Activated CD4-positive, alpha-beta T cell treated with anti-CD3 and anti-CD28 coated beads, Interleukin-2, amount 50 U/mL, for 24 hours (primary cell): ENCODE measurements at regions not wholly inside any gene's neighbourhood (a gene's known extent, or its start where the extent isn't known, plus 50 kb on each side); places are given as distances from the start of the nearest gene placed in this dataset.

Experiments used
- DNase-seq, 2 donors: peaks; one replicate each; pipeline ENCODE4 v3.0.0-alpha.2; 2020; ENCODE audit warnings: low read depth in 1 of 2, low spot score in 1 of 2

DNA sequence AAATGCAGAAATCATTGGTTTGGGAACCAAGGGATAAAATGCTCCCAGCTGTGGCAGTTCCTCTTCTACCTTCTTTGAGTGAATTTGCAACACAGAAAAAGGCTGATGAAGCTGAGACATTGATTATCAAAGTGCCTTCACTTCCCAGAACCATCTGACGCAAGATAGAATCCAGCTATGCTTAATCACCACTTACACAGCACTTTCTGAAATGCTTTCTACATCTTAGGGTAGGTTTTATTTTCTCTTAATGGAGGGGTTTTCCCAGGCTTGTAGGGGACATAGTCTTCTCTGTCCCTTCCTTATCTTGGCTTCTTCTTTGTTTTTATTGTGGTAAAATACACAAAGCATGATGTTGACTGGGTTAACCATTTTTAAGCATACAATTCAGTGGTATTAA is 332.6 kb upstream of the ZNF32 start:
- DNase-seq: no peak

DNA sequence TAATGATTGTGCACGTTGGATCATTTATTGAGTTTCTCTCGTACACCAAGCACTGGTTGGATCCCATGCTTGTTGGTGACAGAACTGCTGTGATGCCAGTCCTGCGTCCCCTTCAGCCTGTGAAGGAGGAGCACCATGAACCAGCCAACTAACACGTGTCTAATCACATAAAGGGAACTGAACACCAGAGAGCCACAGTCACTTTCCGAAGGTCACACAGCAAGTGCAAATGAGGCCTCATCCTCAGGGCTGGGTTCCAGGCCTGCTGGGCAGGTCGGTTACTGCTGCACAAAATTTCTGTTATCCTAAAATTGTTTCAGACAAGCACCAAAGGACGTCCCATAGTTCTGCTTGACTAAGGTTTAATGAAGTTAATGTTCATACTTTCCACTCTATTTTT is 332.0 kb upstream of the ZNF32 start:
- no peak for DNase-seq

DNA sequence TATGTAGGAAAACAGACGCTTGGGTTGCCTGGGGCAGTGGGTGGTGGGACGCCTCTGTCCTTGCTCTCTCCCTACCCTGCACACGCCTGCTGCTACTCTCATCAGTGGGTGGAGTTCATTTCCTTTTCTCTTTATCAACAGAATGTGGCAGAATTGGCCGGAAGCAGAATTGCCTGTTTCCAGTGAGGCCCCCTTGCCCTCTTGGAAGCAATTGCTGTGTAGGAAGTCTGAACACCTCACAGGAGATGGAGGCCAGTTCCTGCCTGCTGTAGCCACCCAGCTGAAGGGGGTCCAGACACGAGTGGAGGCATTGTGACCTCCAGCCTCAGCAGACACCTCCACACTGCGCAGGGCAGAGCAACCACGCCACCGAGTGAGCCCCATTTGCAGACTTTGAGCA is 331.6 kb upstream of the ZNF32 start:
- no peak for DNase-seq

DNA sequence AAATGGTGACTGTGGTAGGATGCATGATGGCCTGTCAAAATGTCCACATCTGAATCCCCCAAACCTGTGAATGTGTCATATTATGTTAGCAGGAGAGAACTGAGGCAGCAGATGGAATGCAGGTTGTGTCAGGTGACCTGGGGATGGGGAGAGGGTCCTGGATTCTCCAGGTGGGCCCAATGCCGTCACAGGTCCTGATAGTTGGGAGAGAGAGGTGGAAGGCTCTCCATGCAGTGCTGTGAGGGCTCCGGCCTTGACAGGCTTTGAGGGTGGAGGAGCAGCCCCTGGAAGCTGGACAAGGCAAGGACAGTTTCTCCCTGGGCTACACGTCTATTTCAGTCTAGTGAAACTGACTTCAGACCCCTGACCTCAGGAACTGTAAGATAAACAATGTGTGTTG is 330.9 kb upstream of the ZNF32 start:
- DNase-seq: no peak

DNA sequence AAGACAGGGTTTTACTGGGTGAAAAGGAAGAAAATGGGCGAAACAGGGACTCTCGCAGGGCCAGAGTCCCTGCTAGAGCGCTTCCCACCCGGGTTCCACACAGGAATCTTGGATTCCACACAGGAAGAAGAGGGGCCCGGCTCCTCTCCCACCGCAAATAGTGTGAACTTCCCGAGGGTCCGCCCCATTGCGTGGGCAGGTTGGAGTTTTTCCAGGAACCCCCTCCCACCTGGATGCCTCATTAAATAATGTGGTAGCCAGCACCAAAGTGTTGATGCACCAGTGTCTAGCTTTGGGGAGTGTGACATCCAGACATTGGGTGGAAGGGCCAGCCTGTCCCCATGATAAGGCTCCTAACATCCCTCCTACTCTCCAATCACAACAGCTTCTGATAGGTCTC is 330.3 kb upstream of the ZNF32 start:
- DNase-seq: no peak

DNA sequence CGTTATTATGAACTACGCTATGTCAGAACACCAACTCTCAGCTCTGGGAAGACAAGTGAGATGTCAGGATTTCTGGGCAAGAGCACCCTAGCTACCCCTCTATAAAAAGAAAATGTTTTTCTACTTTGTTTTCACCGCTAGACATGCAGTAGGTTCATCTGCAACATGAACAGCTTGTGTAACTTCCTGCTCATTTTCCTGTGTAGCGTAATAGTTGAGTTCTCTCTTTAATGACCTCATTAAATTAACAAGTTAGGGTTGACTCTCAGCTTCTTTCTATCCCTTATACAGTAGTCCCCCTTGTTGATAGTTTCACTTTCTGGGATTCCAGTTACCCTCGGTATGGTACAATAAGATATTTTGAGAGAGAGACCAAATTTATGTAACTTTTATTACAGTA is 329.4 kb upstream of the ZNF32 start:
- no peak for DNase-seq

DNA sequence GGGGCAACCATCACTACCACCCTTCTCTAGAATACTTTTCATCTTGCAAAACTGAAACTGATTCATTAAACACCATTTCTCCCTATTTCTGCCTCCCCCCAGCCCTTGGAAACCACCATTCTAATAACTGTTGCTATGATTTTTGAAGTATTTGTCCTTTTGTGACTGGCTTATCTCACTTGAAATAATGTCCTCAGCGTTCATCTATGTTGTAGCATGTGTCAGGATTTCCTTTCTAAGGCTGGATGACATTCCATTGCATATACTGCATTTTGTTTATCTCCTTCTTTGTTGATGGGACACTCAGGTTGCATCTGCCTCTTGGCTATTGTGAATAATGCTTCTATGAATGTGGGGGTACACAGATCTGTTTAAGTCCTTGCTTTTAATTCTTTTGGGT is 327.6 kb upstream of the ZNF32 start:
- no peak for DNase-seq

DNA sequence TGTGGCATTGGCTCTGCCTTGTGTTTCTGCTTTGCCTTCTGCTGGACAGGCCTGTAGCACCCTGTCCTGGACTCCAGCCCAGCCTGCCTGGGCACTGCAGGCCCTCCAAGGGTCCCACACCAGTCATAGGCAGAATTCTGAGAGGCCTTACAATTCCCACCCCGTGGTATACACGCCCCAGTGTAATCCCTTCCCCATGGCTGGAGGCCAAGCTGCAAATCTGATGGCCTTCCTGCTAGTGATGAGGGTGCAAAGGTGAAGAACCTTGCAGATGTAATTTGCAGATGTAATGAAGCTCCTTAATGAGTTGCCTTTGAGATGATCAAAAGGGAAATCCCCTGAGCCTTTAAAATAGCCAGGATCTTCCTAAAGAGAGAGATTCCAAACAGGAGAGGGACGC is 325.1 kb upstream of the ZNF32 start:
- DNase-seq: no peak

DNA sequence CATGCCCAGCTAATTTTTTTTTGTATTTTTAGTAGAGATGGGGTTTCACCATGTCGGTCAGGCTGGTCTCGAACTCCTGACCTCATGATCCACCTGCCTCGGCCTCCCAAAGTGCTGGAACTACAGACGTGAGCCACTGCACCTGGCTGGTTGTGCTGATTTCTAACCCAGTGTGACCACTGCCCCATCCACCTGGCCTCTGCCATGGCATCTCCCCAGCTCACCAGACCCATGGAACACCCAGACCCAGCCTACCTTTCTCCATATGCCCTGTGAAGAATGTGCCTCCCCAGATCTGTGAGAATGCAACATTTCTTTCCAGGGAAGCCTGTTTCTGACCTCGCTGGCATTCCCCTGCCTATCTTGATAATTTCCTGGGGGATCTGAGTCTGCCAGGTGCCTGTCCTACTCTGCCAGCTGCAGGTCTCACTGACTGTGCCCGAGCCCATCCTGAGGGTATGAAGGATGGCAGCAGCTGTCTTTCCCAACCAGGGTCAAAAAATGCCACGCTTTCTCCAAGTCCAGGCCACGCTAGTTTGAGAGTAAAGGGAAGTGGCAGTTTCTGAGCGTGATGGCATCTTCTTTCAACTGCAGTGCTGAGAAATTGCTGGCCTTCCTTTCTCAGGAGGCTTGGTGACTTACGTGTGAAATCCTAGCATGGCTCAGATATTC is 324.4 kb upstream of the ZNF32 start:
- no peak for DNase-seq

DNA sequence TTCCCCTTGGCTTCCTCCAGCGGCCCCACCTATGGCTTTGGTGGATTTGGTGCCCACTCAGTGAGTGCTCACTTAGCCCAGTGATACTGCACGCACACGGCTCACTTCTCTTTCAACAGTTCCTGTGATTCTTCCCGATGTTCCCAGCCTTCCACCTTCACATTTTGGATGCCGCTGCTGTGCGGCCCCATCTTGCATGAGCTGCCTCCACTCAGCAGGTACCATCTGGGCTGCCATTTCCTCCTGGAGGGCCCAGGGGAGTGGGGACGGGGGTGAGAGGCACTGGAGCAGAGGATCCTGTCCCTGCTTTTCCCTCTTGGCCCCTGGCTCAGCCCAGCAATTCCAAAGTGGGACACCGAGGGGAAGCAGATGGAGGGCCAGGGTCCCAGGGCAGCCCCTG is 323.3 kb upstream of the ZNF32 start:
- DNase-seq: no peak

DNA sequence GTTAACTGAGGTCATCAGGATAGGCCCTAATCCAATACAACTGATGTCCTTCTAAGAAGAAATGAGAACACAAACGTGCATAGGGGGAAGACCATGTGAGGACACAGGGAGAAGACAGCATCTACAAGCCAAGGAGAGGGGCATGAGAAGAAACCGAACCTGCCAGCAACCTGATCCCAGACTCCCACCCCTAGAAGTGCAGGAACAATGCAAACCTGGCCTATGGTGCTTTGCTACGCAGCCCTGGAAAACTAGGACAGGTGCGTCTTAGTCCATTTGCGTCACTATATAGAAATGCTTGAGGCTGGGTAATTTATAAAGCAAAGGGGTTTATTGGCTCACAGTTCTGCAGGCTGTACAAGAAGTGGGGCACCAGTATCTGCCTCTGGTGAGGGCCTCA is 322.6 kb upstream of the ZNF32 start:
- DNase-seq: no peak

DNA sequence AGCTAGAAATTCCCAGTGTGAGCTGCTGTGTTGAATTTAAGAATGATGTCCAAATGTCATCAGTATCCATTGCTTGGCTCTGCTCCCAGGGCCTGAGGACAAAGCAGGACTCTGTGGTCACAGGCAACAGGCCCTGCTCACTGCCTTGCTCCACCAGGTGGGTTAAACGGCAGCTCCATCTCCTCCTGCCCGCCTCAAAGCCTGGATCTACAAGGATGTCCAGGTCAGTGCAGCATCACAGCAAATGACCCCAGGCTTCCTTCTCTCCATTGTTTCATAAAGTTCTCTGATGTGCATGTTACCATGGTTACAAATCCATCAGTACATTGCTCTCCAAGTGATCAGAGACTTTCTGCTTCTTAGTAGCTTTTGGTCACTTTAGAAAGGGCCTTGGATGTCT is 322.0 kb upstream of the ZNF32 start:
- no peak for DNase-seq

DNA sequence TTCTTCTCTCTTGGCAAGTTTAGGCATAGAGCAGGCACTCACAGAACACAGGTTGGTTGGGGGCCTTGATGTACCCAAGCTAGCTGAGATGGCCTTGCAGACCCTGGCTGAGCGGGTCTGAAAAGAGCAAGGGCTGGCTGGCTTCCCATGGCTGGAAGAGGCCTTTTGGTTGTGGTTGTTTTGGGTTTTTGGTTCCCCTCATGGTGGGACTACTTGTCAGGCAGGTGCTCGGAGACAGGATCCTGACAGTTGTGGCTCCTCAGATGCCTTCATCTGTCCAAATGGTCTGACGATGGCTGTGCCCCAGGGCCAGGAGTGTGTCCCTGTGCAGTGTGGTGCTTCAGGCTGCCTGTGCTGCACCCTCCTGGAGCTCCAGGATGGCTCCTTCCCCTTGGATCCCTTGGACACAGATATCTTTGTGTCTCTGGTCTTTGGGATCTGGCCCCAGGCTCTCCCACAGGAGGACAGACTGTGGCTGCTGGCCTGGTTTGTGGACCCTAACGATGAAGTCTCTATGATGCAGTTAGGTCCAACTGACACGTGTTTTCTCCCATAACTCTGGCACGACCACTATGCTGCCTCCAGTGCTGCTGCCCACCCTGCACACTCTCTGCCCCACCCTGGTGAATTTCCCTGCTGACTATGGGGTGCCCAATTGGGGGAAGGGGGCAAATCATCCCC is 321.5 kb upstream of the ZNF32 start:
- DNase-seq: no peak

DNA sequence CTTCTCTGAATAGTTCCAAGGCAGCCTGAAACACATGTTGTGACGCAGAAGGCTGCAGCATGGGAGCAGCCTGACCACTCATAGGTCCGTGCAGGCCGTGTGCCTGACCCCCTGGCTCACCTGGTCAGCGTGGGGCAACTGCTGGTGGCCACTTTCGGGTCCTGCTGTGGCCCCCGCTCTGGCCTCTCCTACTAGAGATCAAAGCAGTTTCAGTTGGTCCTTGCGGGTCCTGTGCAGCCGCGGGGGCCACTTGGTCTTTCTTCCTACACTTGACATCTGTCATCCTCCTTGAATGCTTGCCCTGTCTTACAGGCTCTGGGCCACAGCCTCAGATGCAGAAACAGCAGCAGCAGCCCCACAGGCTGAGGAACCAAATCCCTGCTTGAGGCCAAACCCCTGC is 320.8 kb upstream of the ZNF32 start:
- no peak for DNase-seq

DNA sequence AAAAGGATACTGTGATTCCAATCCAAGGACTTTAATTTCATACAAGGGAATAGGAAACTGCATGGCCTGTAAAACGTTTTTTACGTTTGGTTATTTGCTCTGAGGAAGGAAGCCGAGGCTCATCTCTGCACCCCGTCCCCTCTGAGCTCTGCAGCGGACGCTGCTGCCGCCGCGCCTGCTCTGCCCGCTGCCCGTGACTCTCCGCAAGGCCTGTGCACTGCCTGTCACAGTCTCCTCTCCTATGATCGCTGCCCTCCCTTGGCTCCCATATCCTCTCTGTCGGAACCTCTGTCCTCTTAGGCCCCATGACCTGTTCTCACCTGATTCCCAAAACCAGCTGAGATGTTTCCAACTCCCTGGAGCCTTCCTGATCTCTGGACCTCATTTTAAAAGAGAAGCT is 320.3 kb upstream of the ZNF32 start:
- no peak for DNase-seq

DNA sequence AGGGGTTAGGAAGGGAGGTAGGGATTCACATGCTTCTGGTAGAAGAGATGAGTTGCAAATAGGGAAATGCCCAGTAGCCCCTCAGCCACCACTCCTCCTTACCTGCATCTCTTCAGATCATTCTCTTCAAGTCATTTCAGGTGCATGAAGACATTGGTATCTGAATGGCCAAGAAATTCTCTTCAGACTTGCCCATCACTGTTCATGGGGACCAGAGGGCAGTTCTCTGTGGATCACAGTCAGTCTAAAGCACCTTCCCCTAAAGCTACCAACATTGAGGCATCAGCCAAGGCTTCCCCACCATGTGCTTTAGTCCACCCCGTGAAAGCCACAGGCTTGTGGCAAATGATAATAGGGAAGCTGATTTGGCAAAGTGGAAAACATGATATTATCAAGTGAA is 319.4 kb upstream of the ZNF32 start:
- no peak for DNase-seq

DNA sequence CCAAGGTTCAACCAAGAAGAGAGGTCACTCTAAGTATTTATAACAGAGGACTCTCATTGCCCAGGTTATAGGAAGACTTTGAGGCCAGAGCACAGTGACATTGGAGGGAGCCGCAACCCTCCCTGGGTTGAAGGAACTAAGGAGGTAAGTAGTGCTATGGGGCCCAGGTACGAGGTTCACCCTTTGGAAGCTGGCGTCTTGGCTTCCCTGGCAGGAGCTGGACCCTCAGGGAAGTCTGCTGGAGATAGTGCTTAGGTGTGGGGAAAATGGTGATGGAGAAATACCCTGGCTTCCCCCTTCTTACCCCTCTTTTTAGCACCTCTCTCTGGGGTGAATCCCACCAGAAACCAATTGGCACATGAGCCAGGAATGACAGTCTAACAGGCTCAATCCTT is 317.9 kb upstream of the ZNF32 start:
- DNase-seq: no peak

DNA sequence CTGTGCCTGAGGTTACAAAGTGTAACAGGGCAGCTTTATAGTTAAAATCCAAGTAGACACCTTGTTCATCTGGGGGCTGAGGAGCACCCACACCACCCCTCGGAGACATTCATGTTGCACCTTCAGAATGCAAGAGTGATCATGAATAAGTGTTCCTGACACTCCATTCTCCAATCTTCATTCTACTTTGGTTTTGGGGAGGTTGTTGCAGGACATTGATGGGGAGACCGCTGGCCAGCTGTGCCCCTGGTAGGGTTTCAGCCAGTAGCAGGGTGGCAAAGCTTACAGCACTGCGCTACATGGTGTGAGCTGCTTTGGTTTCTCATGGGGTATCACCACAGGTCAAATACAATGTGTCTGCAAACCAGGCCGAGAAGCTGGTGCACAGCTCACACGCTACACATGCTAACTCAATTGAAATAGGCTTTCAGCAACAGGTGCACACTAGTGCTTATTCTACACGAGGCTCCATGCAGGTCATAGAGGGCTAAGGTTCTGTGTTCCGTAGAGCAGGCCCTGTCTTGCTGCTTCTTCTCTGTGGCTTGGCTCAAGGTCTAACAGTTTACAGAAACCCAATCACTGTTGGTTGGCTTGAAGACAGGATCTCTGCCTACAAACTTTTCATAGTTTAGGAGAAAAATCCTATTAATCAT is 317.4 kb upstream of the ZNF32 start:
- DNase-seq: no peak

DNA sequence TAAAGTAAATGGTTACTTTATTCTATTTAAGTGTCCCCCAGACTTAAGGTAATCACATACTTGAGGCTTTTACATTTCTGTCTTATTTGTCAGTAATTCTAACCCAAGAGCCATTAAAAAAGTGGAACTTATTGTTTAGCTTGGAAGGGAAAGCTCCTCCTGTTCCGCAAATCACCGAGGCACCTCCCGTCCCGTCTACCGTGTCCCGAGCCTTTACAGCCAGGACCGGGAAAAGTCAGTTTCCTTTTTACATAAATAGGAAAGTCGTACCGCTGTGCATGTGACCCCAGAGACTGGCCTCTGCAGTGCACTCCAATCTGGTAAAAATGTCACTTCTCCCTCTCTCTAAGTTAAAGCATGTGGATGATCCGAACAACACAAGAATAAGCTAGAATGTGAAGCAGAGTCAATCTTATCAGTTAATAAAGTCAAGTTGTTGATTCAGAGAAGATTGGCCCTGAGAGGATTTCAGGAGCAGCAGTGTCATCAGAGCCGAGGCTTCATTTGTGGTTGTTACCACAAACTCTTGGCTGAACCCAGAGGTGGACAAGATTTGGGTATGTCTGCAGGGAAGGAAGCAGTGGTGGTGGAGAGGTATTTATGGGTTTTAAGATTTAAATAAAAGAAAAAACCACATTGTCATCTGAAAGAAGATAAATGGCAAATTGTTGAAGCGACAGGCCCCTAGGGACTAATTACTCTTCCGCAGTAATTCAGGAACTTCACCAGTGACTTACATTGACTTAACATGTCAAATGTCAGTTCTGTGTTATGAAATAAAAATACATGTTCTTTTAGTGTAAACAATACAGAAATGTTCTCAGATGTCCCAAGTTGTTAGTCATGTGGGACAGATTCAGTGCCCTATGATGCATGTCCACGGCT is 316.6 kb upstream of the ZNF32 start:
- DNase-seq: no peak

DNA sequence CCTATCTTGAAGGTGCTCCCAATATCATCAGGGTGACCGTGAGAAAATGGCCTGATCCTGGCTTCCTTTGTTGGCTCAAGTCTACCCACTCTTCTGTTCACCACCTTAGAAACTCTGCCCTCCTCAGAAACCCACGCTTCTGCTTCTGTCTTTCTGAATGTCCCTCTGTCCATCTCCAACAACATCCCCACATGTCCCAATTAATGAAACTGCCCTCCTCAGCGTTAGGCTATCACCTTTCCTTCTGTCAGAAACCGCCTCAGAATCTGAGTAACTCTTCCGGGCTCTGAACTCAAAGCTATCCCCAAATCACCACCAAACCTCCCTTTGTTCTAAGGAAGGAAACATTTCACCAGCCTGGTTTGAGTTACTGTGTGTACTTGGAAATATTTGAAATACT is 315.8 kb upstream of the ZNF32 start:
- DNase-seq: no peak

DNA sequence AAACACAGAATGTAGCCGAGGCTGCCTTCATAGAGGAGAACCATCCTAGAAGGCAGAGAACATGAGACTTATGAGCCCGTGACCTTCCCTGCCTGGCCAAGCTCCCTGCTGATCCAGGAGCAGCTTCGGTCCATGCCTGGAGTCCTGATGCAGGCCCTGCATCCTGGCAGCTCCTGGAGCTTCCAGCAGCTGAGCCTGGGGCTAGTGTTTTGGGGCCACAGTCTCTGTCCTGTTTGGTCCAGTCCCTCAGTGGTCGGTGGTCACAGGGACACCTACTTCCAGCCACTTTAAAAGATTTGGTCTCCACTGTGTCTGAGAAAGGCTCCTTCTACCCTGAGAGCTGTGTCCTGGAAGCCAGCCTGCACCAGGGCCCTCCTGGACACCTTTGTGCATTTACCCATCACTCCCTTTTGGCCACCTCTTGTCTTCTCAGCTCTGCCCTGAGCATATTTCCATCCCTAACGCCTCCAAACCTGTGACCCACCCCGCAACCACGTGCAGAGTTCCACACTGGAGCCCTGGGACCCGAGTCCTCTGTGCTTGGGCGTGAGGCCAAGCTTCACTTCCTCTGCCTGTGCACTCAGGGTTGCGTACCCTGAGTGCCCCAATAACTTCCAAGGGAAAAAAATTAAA is 315.2 kb upstream of the ZNF32 start:
- no peak for DNase-seq
